ENCODE measurements at regions not wholly inside any gene's neighbourhood (a gene's known extent, or its start where the extent isn't known, plus 50 kb on each side); places are given as distances from the start of the nearest gene placed in this dataset.
"Not testable (repeated sequence)": the region's sequence is repeated elsewhere in the genome, so short reads cannot be mapped to it uniquely, and the experiment has no call there.

DNA sequence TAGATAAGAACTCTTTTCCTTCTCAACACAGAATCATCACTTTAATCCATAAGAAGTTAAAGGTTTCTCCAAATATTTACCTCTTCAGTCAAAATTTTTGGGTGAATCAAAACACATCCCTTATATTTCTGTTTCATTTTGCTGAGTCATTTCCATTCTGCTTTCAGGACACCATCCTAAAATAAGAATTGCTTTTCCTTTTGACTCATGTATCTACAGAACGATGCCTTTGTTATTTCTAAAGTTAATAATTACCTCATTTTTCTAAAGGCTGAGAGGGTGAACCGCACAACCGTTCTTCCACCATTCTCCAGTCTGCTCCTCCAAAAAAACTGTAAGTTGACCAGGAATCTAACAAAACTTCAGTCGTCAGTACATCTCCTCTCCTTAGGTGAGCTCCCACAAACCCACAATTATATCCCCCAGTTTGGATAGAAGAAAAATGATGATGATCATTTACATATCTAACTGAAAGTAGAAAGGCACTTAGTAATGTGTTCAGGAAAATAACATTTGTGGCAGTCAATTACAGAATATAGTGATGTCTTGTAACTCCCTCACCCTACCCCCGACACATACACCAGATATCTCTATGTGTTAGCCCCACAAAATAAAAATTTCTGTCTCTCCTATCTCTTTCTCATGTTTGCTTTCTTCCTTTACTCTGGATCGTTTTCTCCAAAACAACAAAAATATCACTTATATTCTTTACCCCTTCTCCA is 162.5 kb downstream of the RAD51AP2 start:
- WGBS (ENCODE audit: insufficient coverage) = 76% methylated on average over 4 of the region's 6 CpGs

DNA sequence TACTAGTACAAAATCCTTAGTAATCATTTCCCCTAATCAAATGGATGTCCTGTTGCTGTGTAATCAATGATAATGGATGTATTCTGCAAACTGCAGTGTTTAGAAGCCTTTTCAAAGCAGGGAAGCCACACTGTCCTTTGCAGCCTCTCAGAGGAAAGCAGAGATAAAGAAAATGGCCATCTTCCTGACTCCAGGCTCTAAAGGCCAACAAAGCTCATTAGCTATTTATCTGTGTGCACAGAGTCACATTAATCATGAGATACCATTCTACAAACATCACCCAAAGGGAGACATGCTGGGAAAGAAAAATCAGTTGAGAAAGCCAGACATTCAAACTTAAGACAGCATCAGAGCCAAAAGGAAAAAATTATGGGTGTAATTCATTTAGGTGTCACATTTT is 165.0 kb downstream of the RAD51AP2 start:
- no peak overlapping the region for H3K4me2 ChIP-seq (replicated peaks; ENCODE audit: low read depth, low read length, poor library complexity, severe bottlenecking)
- DNase-seq (no peak), ATAC-seq (ENCODE audit: low read depth) (no peak)
- H3K36me3 ChIP-seq (replicated peaks in 1 of 2; ENCODE audit: control extremely low read depth in 1 of 2, control insufficient read depth in 1 of 2, extremely low read depth in 1 of 2, insufficient read depth in 2 of 2, low read length in 1 of 2) = no peaks in the 10 kb centered on the region
- H3K9ac ChIP-seq (ENCODE audit: low read length) = no peak overlapping the region
- TF ChIP-seq, protein P1, sequence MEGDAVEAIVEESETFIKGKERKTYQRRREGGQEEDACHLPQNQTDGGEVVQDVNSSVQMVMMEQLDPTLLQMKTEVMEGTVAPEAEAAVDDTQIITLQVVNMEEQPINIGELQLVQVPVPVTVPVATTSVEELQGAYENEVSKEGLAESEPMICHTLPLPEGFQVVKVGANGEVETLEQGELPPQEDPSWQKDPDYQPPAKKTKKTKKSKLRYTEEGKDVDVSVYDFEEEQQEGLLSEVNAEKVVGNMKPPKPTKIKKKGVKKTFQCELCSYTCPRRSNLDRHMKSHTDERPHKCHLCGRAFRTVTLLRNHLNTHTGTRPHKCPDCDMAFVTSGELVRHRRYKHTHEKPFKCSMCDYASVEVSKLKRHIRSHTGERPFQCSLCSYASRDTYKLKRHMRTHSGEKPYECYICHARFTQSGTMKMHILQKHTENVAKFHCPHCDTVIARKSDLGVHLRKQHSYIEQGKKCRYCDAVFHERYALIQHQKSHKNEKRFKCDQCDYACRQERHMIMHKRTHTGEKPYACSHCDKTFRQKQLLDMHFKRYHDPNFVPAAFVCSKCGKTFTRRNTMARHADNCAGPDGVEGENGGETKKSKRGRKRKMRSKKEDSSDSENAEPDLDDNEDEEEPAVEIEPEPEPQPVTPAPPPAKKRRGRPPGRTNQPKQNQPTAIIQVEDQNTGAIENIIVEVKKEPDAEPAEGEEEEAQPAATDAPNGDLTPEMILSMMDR (IDR thresholded peaks at IDR 0.05) = no peak
- TF ChIP-seq EZH2 (IDR thresholded peaks at IDR 0.05; ENCODE audit: borderline replicate concordance, insufficient read depth, low read depth, low read length, poor library complexity, severe bottlenecking) = no peak
- no peaks in the 10 kb centered on the region for H3K4me1 Mint-ChIP-seq
- POLR2A ChIA-PET = no interaction called here
- no peaks in the 10 kb centered on the region for H3K79me2 ChIP-seq (ENCODE audit: control insufficient read depth, insufficient read depth, low read length)
- H3K27me3 ChIP-seq (replicated peaks in 1 of 4; ENCODE audit: control extremely low read depth in 1 of 4, control insufficient read depth in 3 of 4, insufficient read depth in 4 of 4, low read length in 3 of 4) = no peaks in the 10 kb centered on the region
- no peaks in the 10 kb centered on the region for H4K20me1 ChIP-seq (ENCODE audit: control insufficient read depth, insufficient read depth, low read length, poor library complexity, severe bottlenecking)
- no peak overlapping the region for H2AFZ ChIP-seq (ENCODE audit: insufficient read depth, low read depth, low read length, poor library complexity, severe bottlenecking)
- no peaks in the 10 kb centered on the region for H3K9me3 ChIP-seq (ENCODE audit: control extremely low read depth in 1 of 3, control insufficient read depth in 2 of 3, insufficient read depth in 1 of 3, low read length in 2 of 3)
- H3K27ac Mint-ChIP-seq = no peak overlapping the region
- intact Hi-C loops (cut with micrococcal nuclease) = no loop called here
- peaks cover 7% of the 10 kb centered on the region for H3K9me3 Mint-ChIP-seq (ENCODE audit: insufficient read depth)
- peaks cover 9% of the 10 kb centered on the region for H3K27me3 Mint-ChIP-seq
- H3K4me3 Mint-ChIP-seq = no peak overlapping the region
- no peak overlapping the region for H3K4me3 ChIP-seq (ENCODE audit: control extremely low read depth in 1 of 5, extremely low read depth in 1 of 5, insufficient read depth in 1 of 5, low read depth in 2 of 5, low read length in 4 of 5)
- H3K27ac ChIP-seq (ENCODE audit: low read length in 2 of 2) = no peak overlapping the region
- H3K4me1 ChIP-seq (ENCODE audit: control insufficient read depth in 2 of 2, insufficient read depth in 2 of 2, low read length in 2 of 2) = no peaks in the 10 kb centered on the region
- CTCF ChIA-PET = no interaction called here

More for the DNA sequence above, 162.5 kb downstream of the RAD51AP2 start:
- POLR2A ChIA-PET = no interaction called here
- Histone ChIP-seq H2AFZ (ENCODE audit: insufficient read depth, low read depth, low read length, poor library complexity, severe bottlenecking) (no peak overlapping the region), H3K27ac (ENCODE audit: low read length in 2 of 2) (no peak overlapping the region), H3K36me3 (replicated peaks in 1 of 2; ENCODE audit: control extremely low read depth in 1 of 2, control insufficient read depth in 1 of 2, extremely low read depth in 1 of 2, insufficient read depth in 2 of 2, low read length in 1 of 2) (no peaks in the 10 kb centered on the region), H3K4me3 (ENCODE audit: control extremely low read depth in 1 of 5, extremely low read depth in 1 of 5, insufficient read depth in 1 of 5, low read depth in 2 of 5, low read length in 4 of 5) (no peak overlapping the region), H3K9ac (ENCODE audit: low read length) (no peak overlapping the region), H3K9me3 (ENCODE audit: control extremely low read depth in 1 of 3, control insufficient read depth in 2 of 3, insufficient read depth in 1 of 3, low read length in 2 of 3) (no peaks in the 10 kb centered on the region), H3K4me2 (replicated peaks; ENCODE audit: low read depth, low read length, poor library complexity, severe bottlenecking) (no peak overlapping the region), H4K20me1 (ENCODE audit: control insufficient read depth, insufficient read depth, low read length, poor library complexity, severe bottlenecking) (no peaks in the 10 kb centered on the region), H3K79me2 (ENCODE audit: control insufficient read depth, insufficient read depth, low read length) (no peaks in the 10 kb centered on the region), H3K27me3 (replicated peaks in 1 of 4; ENCODE audit: control extremely low read depth in 1 of 4, control insufficient read depth in 3 of 4, insufficient read depth in 4 of 4, low read length in 3 of 4) (no peaks in the 10 kb centered on the region), H3K4me1 (ENCODE audit: control insufficient read depth in 2 of 2, insufficient read depth in 2 of 2, low read length in 2 of 2) (no peaks in the 10 kb centered on the region)
- CTCF ChIA-PET = no interaction called here
- H3K27ac Mint-ChIP-seq = no peak overlapping the region
- intact Hi-C loops (cut with micrococcal nuclease) = no loop called here
- peaks cover 3% of the 10 kb centered on the region for H3K9me3 Mint-ChIP-seq (ENCODE audit: insufficient read depth)
- H3K4me3 Mint-ChIP-seq = no peak overlapping the region
- ATAC-seq (ENCODE audit: low read depth) (no peak), DNase-seq (no peak)
- no peak for TF ChIP-seq EZH2 (IDR thresholded peaks at IDR 0.05; ENCODE audit: borderline replicate concordance, insufficient read depth, low read depth, low read length, poor library complexity, severe bottlenecking)
- TF ChIP-seq, protein P1 (IDR thresholded peaks at IDR 0.05) = no peak
- no peaks in the 10 kb centered on the region for H3K4me1 Mint-ChIP-seq
- peaks cover 9% of the 10 kb centered on the region for H3K27me3 Mint-ChIP-seq

DNA sequence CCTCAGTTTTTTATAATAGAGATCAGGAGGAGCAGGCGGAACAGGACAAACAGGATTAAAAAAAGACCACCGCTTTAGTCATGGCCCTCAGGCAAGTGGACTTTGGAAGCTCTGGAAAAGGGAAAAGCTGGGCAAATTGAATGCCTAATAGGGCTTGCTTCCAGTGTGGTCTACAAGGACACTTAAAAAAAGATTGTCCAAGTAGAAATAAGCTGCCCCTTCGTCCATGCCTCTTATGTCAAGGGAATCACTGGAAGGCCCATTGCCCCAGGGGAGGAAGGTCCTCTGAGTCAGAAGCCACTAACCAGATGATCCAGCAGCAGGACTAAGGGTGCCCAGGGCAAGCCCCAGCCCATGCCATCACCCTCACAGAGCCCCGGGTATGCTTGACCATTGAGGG is 175.5 kb downstream of the RAD51AP2 start:
- H3K79me2 ChIP-seq (ENCODE audit: control insufficient read depth, insufficient read depth, low read length); H3K9ac ChIP-seq (ENCODE audit: low read length); H3K27ac Mint-ChIP-seq; H3K27me3 Mint-ChIP-seq; H3K4me1 Mint-ChIP-seq; H3K36me3 ChIP-seq (replicated peaks in 1 of 2; ENCODE audit: control extremely low read depth in 1 of 2, control insufficient read depth in 1 of 2, extremely low read depth in 1 of 2, insufficient read depth in 2 of 2, low read length in 1 of 2); H3K4me3 ChIP-seq (ENCODE audit: control extremely low read depth in 1 of 5, extremely low read depth in 1 of 5, insufficient read depth in 1 of 5, low read depth in 2 of 5, low read length in 4 of 5); DNase-seq; H3K9me3 Mint-ChIP-seq (ENCODE audit: insufficient read depth); POLR2A ChIA-PET; H3K4me3 Mint-ChIP-seq; H2AFZ ChIP-seq (ENCODE audit: insufficient read depth, low read depth, low read length, poor library complexity, severe bottlenecking); H3K4me1 ChIP-seq (ENCODE audit: control insufficient read depth in 2 of 2, insufficient read depth in 2 of 2, low read length in 2 of 2); H3K27me3 ChIP-seq (replicated peaks in 1 of 4; ENCODE audit: control extremely low read depth in 1 of 4, control insufficient read depth in 3 of 4, insufficient read depth in 4 of 4, low read length in 3 of 4); intact Hi-C loops (cut with micrococcal nuclease); H3K4me2 ChIP-seq (replicated peaks; ENCODE audit: low read depth, low read length, poor library complexity, severe bottlenecking); H3K9me3 ChIP-seq (ENCODE audit: control extremely low read depth in 1 of 3, control insufficient read depth in 2 of 3, insufficient read depth in 1 of 3, low read length in 2 of 3); CTCF ChIA-PET; ATAC-seq (ENCODE audit: low read depth); H3K27ac ChIP-seq (ENCODE audit: low read length in 2 of 2); H4K20me1 ChIP-seq (ENCODE audit: control insufficient read depth, insufficient read depth, low read length, poor library complexity, severe bottlenecking): not testable (repeated sequence)
- WGBS (ENCODE audit: insufficient coverage) = 90% methylated on average over 2 of the region's 4 CpGs
